K562 (cell line): ENCODE measurements at regions not wholly inside any gene's neighbourhood (a gene's known extent, or its start where the extent isn't known, plus 50 kb on each side); places are given as distances from the start of the nearest gene placed in this dataset.

Experiments used
- ATAC-seq: fragments of 200-7000 bp; cut with Tn5 transposase; 3 replicates; pipeline ENCODE4 v1.9.1; 2020; ENCODE audit warnings: moderate library complexity
- BruUV-seq: library from RNA; stranded (reverse); fragments of 400-500 nt; replicated peaks from 2 replicates; lab custom pipeline; 2021; lab: Mats Ljungman, UMichigan
- CTCF ChIA-PET: fragments of 300-600 bp; formaldehyde crosslinking; extraction: SDS; loops from one replicate; lab custom pipeline; 2021; ENCODE audit warnings: low intra/inter-chr PET ratio; lab: Yijun Ruan, JAX
- POLR2A ChIA-PET: fragments of 300-600, 350-650 bp; sonication (Branson Sonifier 250); formaldehyde crosslinking; extraction: SDS; loops from one replicate; lab custom pipeline; 2021; ENCODE audit warnings: antibody characterized with exemption, inconsistent platforms; lab: Yijun Ruan, JAX
- DNase-seq, 4 experiments: peaks; one replicate each; pipeline versions ENCODE4 v3.0.0 to v3.0.0-alpha.2; 2011 to 2018; ENCODE audit warnings: low spot score in 3 of 4, mixed read lengths in 3 of 4; ENCODE audit errors: extremely low read depth in 1 of 4
- FAIRE-seq: peaks from 2 replicates; lab custom pipeline; 2011; peaks lifted over from hg19 to GRCh38; lab: Jason Lieb, UNC
- H2AFZ ChIP-seq: 2 replicates; pipeline ENCODE4 v1.6.0; 2011; ENCODE audit warnings: low read depth, low read length, control low read depth, inconsistent platforms
- H3K27ac ChIP-seq: fragments of 200-600 bp; 3 replicates; pipeline ENCODE4 v1.8.0; 2011; ENCODE audit warnings: low read depth, mild to moderate bottlenecking, control low read depth, inconsistent platforms, low read length, moderate library complexity, mixed read lengths; ENCODE audit errors: extremely low read depth
- H3K27me3 ChIP-seq, 2 experiments: fragments of 300-600 bp in 1 of 2; 2 replicates in 1 of 2; 3 replicates in 1 of 2; pipeline versions ENCODE4 v1.6.0 to v1.8.0; 2011; ENCODE audit warnings: inconsistent platforms in 2 of 2, low read length in 2 of 2, mild to moderate bottlenecking in 1 of 2, mixed read lengths in 1 of 2, moderate library complexity in 1 of 2; ENCODE audit not compliant: control insufficient read depth in 2 of 2, insufficient read depth in 2 of 2
- H3K36me3 ChIP-seq: fragments of 300-600 bp; 3 replicates; pipeline ENCODE4 v1.8.0; 2011; ENCODE audit warnings: mild to moderate bottlenecking, low read length, inconsistent platforms; ENCODE audit not compliant: control insufficient read depth, insufficient read depth
- H3K4me1 ChIP-seq, 2 experiments: fragments of 200-600 bp in 1 of 2; replicated peaks in 1 of 2; 2 replicates in 1 of 2; 3 replicates in 1 of 2; pipeline versions ENCODE4 v1.5.1 to v1.8.0; 2011; ENCODE audit warnings: inconsistent platforms in 2 of 2, low read length in 2 of 2, mild to moderate bottlenecking in 1 of 2, mixed read lengths in 1 of 2, moderate library complexity in 1 of 2; ENCODE audit not compliant: control insufficient read depth in 2 of 2, insufficient read depth in 2 of 2
- H3K4me2 ChIP-seq: 2 replicates; pipeline ENCODE4 v1.6.1; 2011; ENCODE audit warnings: low read length, control low read depth, inconsistent platforms, mixed read lengths; ENCODE audit not compliant: insufficient read depth
- H3K4me3 ChIP-seq: fragments of 200-600 bp; sonication (generic), shearing (Covaris generic); 2 replicates; pipeline ENCODE4 v1.5.1; 2016; ENCODE audit warnings: control low read depth, inconsistent platforms
- H3K79me2 ChIP-seq: fragments of 200-600 bp; 3 replicates; pipeline ENCODE4 v1.8.0; 2011; ENCODE audit warnings: low read length, inconsistent platforms; ENCODE audit not compliant: control insufficient read depth, insufficient read depth
- H3K9ac ChIP-seq, 2 experiments: 2 replicates each; pipeline versions ENCODE4 v1.6.0 to v1.6.1; 2011; ENCODE audit warnings: low read depth in 2 of 2, low read length in 2 of 2, control low read depth in 1 of 2, inconsistent platforms in 1 of 2, mild to moderate bottlenecking in 1 of 2, mixed read lengths in 1 of 2; ENCODE audit not compliant: insufficient read depth in 1 of 2
- H3K9me1 ChIP-seq: one replicate; pipeline ENCODE4 v1.6.0; 2011; ENCODE audit warnings: inconsistent platforms, mild to moderate bottlenecking, low read length, moderate library complexity; ENCODE audit not compliant: control insufficient read depth, insufficient read depth
- H3K9me3 ChIP-seq: replicated peaks from 2 replicates; pipeline ENCODE4 v1.5.1; 2011; ENCODE audit warnings: low read depth, low read length, inconsistent platforms; ENCODE audit not compliant: control insufficient read depth, insufficient read depth
- H4K20me1 ChIP-seq: replicated peaks from 2 replicates; pipeline ENCODE4 v1.6.1; 2011; ENCODE audit warnings: low read length, inconsistent platforms, mixed read lengths; ENCODE audit not compliant: control insufficient read depth, insufficient read depth
- ELF1 ChIP-seq: fragments of 200-800 bp; sonication (Bioruptor generic); IDR thresholded peaks from 2 replicates; pipeline ENCODE4 v1.6.1; 2016; ENCODE audit warnings: missing genetic modification characterization, missing compliant biosample characterization
- EWSR1 ChIP-seq: fragments of 450-650 bp; IDR thresholded peaks from 2 replicates; pipeline ENCODE4 v1.6.1; 2018; ENCODE audit warnings: borderline replicate concordance, mild to moderate bottlenecking, low read depth, moderate library complexity; ENCODE audit not compliant: partially characterized antibody
- HDAC6 ChIP-seq: IDR thresholded peaks from 2 replicates; pipeline ENCODE4 v1.6.1; 2012; ENCODE audit warnings: low read depth, mild to moderate bottlenecking, control low read depth, inconsistent platforms, low read length, moderate library complexity
- MCM2 ChIP-seq: fragments of 450-650 bp; IDR thresholded peaks from 2 replicates; pipeline ENCODE4 v1.6.1; 2017; ENCODE audit warnings: low read depth, mild to moderate bottlenecking
- PTRF ChIP-seq: fragments of 450-650 bp; IDR thresholded peaks from 2 replicates; pipeline ENCODE4 v1.6.1; 2016; ENCODE audit warnings: mild to moderate bottlenecking, missing genetic modification characterization, missing compliant biosample characterization
- RAD51 ChIP-seq: fragments of 450-650 bp; IDR thresholded peaks from 2 replicates; pipeline ENCODE4 v1.7.1; 2016; ENCODE audit warnings: low read depth, mild to moderate bottlenecking, borderline replicate concordance
- RBM17 ChIP-seq: fragments of 200-400 bp; formaldehyde crosslinking; IDR thresholded peaks from 2 replicates; pipeline ENCODE4 v1.6.1; 2017; ENCODE audit warnings: low read depth, mild to moderate bottlenecking, low read length, borderline replicate concordance
- SAFB2 ChIP-seq: fragments of 200-400 bp; formaldehyde crosslinking; IDR thresholded peaks from 2 replicates; pipeline ENCODE4 v1.6.1; 2018; ENCODE audit warnings: borderline replicate concordance, low read length, low read depth, moderate library complexity; ENCODE audit not compliant: severe bottlenecking
- ZKSCAN1 ChIP-seq: fragments of 150-350 bp; IDR thresholded peaks from 2 replicates; pipeline ENCODE4 v1.6.1; 2016; ENCODE audit warnings: low read depth, low read length
- ZNF134 ChIP-seq: fragments of 250-450 bp; sonication (Bioruptor Pico); conservative IDR thresholded peaks from 2 replicates; pipeline ENCODE4 v1.4.0; 2020
- ZNF444 ChIP-seq: fragments of 250-450 bp; sonication (Bioruptor Pico); IDR thresholded peaks from 2 replicates; pipeline ENCODE4 v1.4.0; 2020; ENCODE audit warnings: mild to moderate bottlenecking, moderate library complexity
- WGBS: fragments of 100-300 bp; shearing (Covaris generic); methylation state at CpG from one replicate; pipeline ENCODE4 v1.1.6; 2016; ENCODE audit warnings: low coverage, mixed read lengths; ENCODE audit not compliant: insufficient coverage; ENCODE audit errors: missing lambda C conversion rate; 5-methylcytosine and 5-hydroxymethylcytosine counted together
- in situ Hi-C: fragments of 300-500 bp; cut with MboI; formaldehyde crosslinking; loops from 4 replicates; pipeline ENCODE4 v1.15.0; 2018; ENCODE audit warnings: inconsistent platforms, mixed read lengths
- intact Hi-C: fragments of 100-400 bp; cut with micrococcal nuclease; formaldehyde crosslinking; loops from 2 replicates; pipeline ENCODE4 v1.14.2; 2022
- TF ChIP-seq, protein P1 (sequence below): sonication (generic); formaldehyde crosslinking; IDR thresholded peaks from 2 replicates; pipeline ENCODE4 v1.8.0; 2023; ENCODE audit warnings: mild to moderate bottlenecking, missing genetic modification reagents
- TF ChIP-seq, protein P2 (sequence below), 2 experiments: IDR thresholded peaks in 1 of 2; conservative IDR thresholded peaks in 1 of 2; 2 replicates each; pipeline ENCODE4 v1.6.1; 2016; ENCODE audit warnings: low read depth in 2 of 2, mild to moderate bottlenecking in 1 of 2, missing compliant biosample characterization in 1 of 2, missing genetic modification characterization in 1 of 2, moderate library complexity in 1 of 2

DNA sequence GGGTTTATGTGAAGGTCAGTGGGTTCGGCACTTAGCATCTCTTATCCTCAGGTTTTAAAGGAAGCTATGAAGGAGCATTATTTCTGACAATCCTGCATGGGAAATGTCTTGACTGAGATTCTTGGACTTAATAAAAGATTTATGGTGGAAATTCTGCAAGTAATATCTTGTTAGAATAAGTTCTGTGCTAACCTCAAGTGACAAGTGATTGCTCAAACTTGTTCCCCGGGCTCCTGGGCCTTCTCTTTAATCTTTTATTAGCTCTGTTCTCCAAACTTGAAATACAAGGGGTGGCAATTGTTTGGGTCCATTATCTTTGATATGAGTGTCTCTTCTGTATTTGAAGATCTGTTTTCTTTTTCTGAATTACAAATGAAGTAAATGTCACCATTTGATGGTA, 140.6 kb upstream of the CTBP2 start:
- no peak overlapping the region for H3K9ac ChIP-seq
- BruUV-seq = no TSS peak
- no peaks in the 10 kb centered on the region for H3K4me1 ChIP-seq
- peaks cover 4 to 24% of the 10 kb centered on the region in 2 experiments; a peak in 4 of 5 replicates for H3K27me3 ChIP-seq
- H3K9me3 ChIP-seq = no peaks in the 10 kb centered on the region
- no peaks in the 10 kb centered on the region for H3K79me2 ChIP-seq
- FAIRE-seq (no peak), DNase-seq (no peak), ATAC-seq (no peak)
- no peaks in the 10 kb centered on the region for H3K36me3 ChIP-seq
- in situ Hi-C loops (no loop called here), intact Hi-C loops (no loop called here)
- no peaks in the 10 kb centered on the region for H3K9me1 ChIP-seq
- H3K27ac ChIP-seq = no peak overlapping the region
- no peak overlapping the region for H3K4me3 ChIP-seq
- no peak overlapping the region for H3K4me2 ChIP-seq
- ChIA-PET CTCF (no interaction called here), POLR2A (no interaction called here)
- 10% methylated on average over 2 of the region's 2 CpGs for WGBS
- H4K20me1 ChIP-seq = no peaks in the 10 kb centered on the region
- H2AFZ ChIP-seq = no peak overlapping the region
- TF ChIP-seq, protein P1, sequence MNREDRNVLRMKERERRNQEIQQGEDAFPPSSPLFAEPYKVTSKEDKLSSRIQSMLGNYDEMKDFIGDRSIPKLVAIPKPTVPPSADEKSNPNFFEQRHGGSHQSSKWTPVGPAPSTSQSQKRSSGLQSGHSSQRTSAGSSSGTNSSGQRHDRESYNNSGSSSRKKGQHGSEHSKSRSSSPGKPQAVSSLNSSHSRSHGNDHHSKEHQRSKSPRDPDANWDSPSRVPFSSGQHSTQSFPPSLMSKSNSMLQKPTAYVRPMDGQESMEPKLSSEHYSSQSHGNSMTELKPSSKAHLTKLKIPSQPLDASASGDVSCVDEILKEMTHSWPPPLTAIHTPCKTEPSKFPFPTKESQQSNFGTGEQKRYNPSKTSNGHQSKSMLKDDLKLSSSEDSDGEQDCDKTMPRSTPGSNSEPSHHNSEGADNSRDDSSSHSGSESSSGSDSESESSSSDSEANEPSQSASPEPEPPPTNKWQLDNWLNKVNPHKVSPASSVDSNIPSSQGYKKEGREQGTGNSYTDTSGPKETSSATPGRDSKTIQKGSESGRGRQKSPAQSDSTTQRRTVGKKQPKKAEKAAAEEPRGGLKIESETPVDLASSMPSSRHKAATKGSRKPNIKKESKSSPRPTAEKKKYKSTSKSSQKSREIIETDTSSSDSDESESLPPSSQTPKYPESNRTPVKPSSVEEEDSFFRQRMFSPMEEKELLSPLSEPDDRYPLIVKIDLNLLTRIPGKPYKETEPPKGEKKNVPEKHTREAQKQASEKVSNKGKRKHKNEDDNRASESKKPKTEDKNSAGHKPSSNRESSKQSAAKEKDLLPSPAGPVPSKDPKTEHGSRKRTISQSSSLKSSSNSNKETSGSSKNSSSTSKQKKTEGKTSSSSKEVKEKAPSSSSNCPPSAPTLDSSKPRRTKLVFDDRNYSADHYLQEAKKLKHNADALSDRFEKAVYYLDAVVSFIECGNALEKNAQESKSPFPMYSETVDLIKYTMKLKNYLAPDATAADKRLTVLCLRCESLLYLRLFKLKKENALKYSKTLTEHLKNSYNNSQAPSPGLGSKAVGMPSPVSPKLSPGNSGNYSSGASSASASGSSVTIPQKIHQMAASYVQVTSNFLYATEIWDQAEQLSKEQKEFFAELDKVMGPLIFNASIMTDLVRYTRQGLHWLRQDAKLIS (CRISPR knock-in tag) = no peak
- TF ChIP-seq RAD51 (no peak), PTRF (tag) (no peak), ELF1 (tag) (no peak), ZNF134 (CRISPR knock-in tag) (no peak), EWSR1 (no peak), ZKSCAN1 (no peak), ZNF444 (CRISPR knock-in tag) (no peak), RBM17 (no peak), SAFB2 (no peak), MCM2 (no peak), HDAC6 (no peak)
- TF ChIP-seq, protein P2, sequence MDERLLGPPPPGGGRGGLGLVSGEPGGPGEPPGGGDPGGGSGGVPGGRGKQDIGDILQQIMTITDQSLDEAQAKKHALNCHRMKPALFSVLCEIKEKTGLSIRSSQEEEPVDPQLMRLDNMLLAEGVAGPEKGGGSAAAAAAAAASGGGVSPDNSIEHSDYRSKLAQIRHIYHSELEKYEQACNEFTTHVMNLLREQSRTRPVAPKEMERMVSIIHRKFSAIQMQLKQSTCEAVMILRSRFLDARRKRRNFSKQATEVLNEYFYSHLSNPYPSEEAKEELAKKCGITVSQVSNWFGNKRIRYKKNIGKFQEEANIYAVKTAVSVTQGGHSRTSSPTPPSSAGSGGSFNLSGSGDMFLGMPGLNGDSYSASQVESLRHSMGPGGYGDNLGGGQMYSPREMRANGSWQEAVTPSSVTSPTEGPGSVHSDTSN (CRISPR knock-in tag; IDR thresholded peaks at IDR 0.05; ENCODE audit: low read depth) = no peak
- TF ChIP-seq, protein P2 (tag; conservative IDR thresholded peaks at IDR 0.05; ENCODE audit: low read depth) = no peak
